Liver (tissue), 8 donors: ENCODE measurements at regions not wholly inside any gene's neighbourhood (a gene's known extent, or its start where the extent isn't known, plus 50 kb on each side); places are given as distances from the start of the nearest gene placed in this dataset.

Experiments
- DNase-seq: peaks from one replicate; pipeline ENCODE4 v3.0.0-alpha.2; 2017; ENCODE audit warnings: low spot score
- H3K27ac ChIP-seq, 2 donors: one replicate each; pipeline ENCODE4 v1.7.0; 2013; ENCODE audit warnings: inconsistent platforms in 2 of 2, low read length in 2 of 2, control low read depth in 1 of 2, low read depth in 1 of 2, mild to moderate bottlenecking in 1 of 2
- H3K27me3 ChIP-seq, 4 donors: one replicate each; pipeline versions ENCODE4 v1.6.1 to v1.7.0; 2013; ENCODE audit warnings: low read length in 3 of 4, inconsistent platforms in 1 of 4, mild to moderate bottlenecking in 1 of 4, moderate library complexity in 1 of 4; ENCODE audit not compliant: control insufficient read depth in 4 of 4, insufficient read depth in 4 of 4
- H3K36me3 ChIP-seq, 4 donors: one replicate each; pipeline versions ENCODE4 v1.6.1 to v1.7.0; 2013; ENCODE audit warnings: low read length in 3 of 4, mild to moderate bottlenecking in 3 of 4, low read depth in 1 of 4, moderate library complexity in 1 of 4; ENCODE audit not compliant: control insufficient read depth in 4 of 4, insufficient read depth in 3 of 4
- H3K4me1 ChIP-seq, 4 donors: one replicate each; pipeline versions ENCODE4 v1.6.1 to v1.7.0; 2013; ENCODE audit warnings: low read length in 3 of 4, mild to moderate bottlenecking in 3 of 4, moderate library complexity in 1 of 4; ENCODE audit not compliant: control insufficient read depth in 4 of 4, insufficient read depth in 4 of 4
- H3K4me3 ChIP-seq, 3 donors: one replicate each; pipeline versions ENCODE4 v1.6.1 to v1.7.0; 2013; ENCODE audit warnings: low read length in 3 of 3, control low read depth in 1 of 3, low read depth in 1 of 3, mild to moderate bottlenecking in 1 of 3
- H3K9ac ChIP-seq, 2 donors: one replicate each; pipeline ENCODE4 v1.7.0; 2013; ENCODE audit warnings: low read length in 2 of 2, mild to moderate bottlenecking in 2 of 2, moderate library complexity in 2 of 2, control low read depth in 1 of 2, low read depth in 1 of 2
- H3K9me3 ChIP-seq, 4 donors: one replicate each; pipeline versions ENCODE4 v1.6.1 to v1.7.0; 2013; ENCODE audit warnings: low read length in 3 of 4; ENCODE audit not compliant: control insufficient read depth in 4 of 4
- ATF3 ChIP-seq: IDR thresholded peaks from 2 replicates; pipeline ENCODE4 v1.6.1; 2016; ENCODE audit warnings: antibody characterized with exemption
- CTCF ChIP-seq: fragments of 150-350 bp; IDR thresholded peaks from 2 replicates; pipeline ENCODE4 v1.5.1; 2017; ENCODE audit warnings: improper control_type of control experiment, low read depth, low read length; ENCODE audit not compliant: missing input control
- EGR1 ChIP-seq, 2 donors: IDR thresholded peaks; 2 replicates each; pipeline ENCODE4 v1.6.1; 2016 to 2018; ENCODE audit warnings: antibody characterized with exemption in 2 of 2, low read depth in 2 of 2
- FOXA1 ChIP-seq: IDR thresholded peaks from 2 replicates; pipeline ENCODE4 v1.6.1; 2016; ENCODE audit warnings: antibody characterized with exemption
- FOXA2 ChIP-seq: IDR thresholded peaks from 2 replicates; pipeline ENCODE4 v1.6.1; 2016; ENCODE audit warnings: antibody characterized with exemption
- GABPA ChIP-seq, 2 donors: IDR thresholded peaks in 1 of 2; conservative IDR thresholded peaks in 1 of 2; 2 replicates each; pipeline ENCODE4 v1.6.1; 2016; ENCODE audit warnings: antibody characterized with exemption in 2 of 2, mild to moderate bottlenecking in 1 of 2, moderate library complexity in 1 of 2
- HNF4A ChIP-seq, 2 donors: conservative IDR thresholded peaks; 2 replicates each; pipeline ENCODE4 v1.6.1; 2016; ENCODE audit warnings: antibody characterized with exemption in 2 of 2, mild to moderate bottlenecking in 2 of 2
- HNF4G ChIP-seq: IDR thresholded peaks from 2 replicates; pipeline ENCODE4 v1.6.1; 2016; ENCODE audit warnings: antibody characterized with exemption
- JUND ChIP-seq, 2 donors: IDR thresholded peaks; 2 replicates each; pipeline ENCODE4 v1.6.1; 2016; ENCODE audit warnings: antibody characterized with exemption in 2 of 2
- MAX ChIP-seq: IDR thresholded peaks from 2 replicates; pipeline ENCODE4 v1.6.1; 2016; ENCODE audit warnings: antibody characterized with exemption
- NR2F2 ChIP-seq: IDR thresholded peaks from 2 replicates; pipeline ENCODE4 v1.6.1; 2016; ENCODE audit warnings: antibody characterized with exemption
- RAD21 ChIP-seq, 2 donors: IDR thresholded peaks; 2 replicates each; pipeline ENCODE4 v1.6.1; 2016; ENCODE audit warnings: antibody characterized with exemption in 2 of 2, mild to moderate bottlenecking in 2 of 2
- REST ChIP-seq: IDR thresholded peaks from 2 replicates; pipeline ENCODE4 v1.6.1; 2016; ENCODE audit warnings: antibody characterized with exemption, mild to moderate bottlenecking
- RXRA ChIP-seq, 2 donors: IDR thresholded peaks; 2 replicates each; pipeline ENCODE4 v1.6.1; 2017 to 2018; ENCODE audit warnings: antibody characterized with exemption in 2 of 2, mild to moderate bottlenecking in 1 of 2
- SP1 ChIP-seq: IDR thresholded peaks from 2 replicates; pipeline ENCODE4 v1.6.1; 2018; ENCODE audit warnings: antibody characterized with exemption, mild to moderate bottlenecking
- TAF1 ChIP-seq: conservative IDR thresholded peaks from 2 replicates; pipeline ENCODE4 v1.6.1; 2016; ENCODE audit warnings: antibody characterized with exemption, mild to moderate bottlenecking
- YY1 ChIP-seq: IDR thresholded peaks from 2 replicates; pipeline ENCODE4 v1.6.1; 2016; ENCODE audit warnings: antibody characterized with exemption, mild to moderate bottlenecking
- ZBTB33 ChIP-seq: IDR thresholded peaks from 2 replicates; pipeline ENCODE4 v1.6.1; 2016; ENCODE audit warnings: antibody characterized with exemption
- WGBS: extraction: QIAGEN DNeasy Blood & Tissue Kit; methylation state at CpG from one replicate; pipeline ENCODE4 v1.1.7; 2013; 5-methylcytosine and 5-hydroxymethylcytosine counted together
- donor health status: healthy.
- donor health status: healthy.
- donor health status: healthy.
- donor health status: healthy.
- donor health status: healthy.

- H3K9ac ChIP-seq, result no peak overlapping the region
Measured at GRCh38 chr17:52233632-52234031, 75.1 kb upstream of the CA10 start.

More at GRCh38 chr17:52233632-52234031, 75.1 kb upstream of the CA10 start:
- no peaks in the 10 kb centered on the region for H3K36me3 ChIP-seq
- TF ChIP-seq EGR1 (IDR thresholded peaks at IDR 0.05; ENCODE audit: low read depth in 2 of 2) (no peak), FOXA1 (no peak), CTCF (no peak), NR2F2 (peak; percentile 47), SP1 (peak; percentile 90), JUND (IDR thresholded peaks at IDR 0.05) (peak; percentile 56 to 75), GABPA (IDR thresholded peaks at IDR 0.05 in 1 of 2, conservative IDR thresholded peaks at IDR 0.05 in 1 of 2) (no peak), ATF3 (no peak), ZBTB33 (peak; percentile 52), RXRA (IDR thresholded peaks at IDR 0.05) (peak; percentile 80 to 83), YY1 (peak; percentile 14), HNF4G (peak; percentile 80), FOXA2 (peak; percentile 49), MAX (peak; percentile 21), REST (peak; percentile 32), TAF1 (no peak), RAD21 (IDR thresholded peaks at IDR 0.05) (peak in 1 of 2 donors; percentile 19), HNF4A (conservative IDR thresholded peaks at IDR 0.05) (peak; percentile 86 to 94)
- peaks cover 0 to 4% (median 2%) of the 10 kb centered on the region in 4 donors for H3K4me1 ChIP-seq
- no peaks in the 10 kb centered on the region for H3K27me3 ChIP-seq
- no peak overlapping the region for H3K27ac ChIP-seq
- DNase-seq, result no peak
- 38% methylated on average over 1 of the region's 1 CpG for WGBS
- H3K4me3 ChIP-seq, result peak overlapping the region in 1 of 3 donors; percentile 43
- H3K9me3 ChIP-seq, result peaks cover 0 to 1% (median 0%) of the 10 kb centered on the region in 4 donors
